ENCODE measurements at regions not wholly inside any gene's neighbourhood (a gene's known extent, or its start where the extent isn't known, plus 50 kb on each side); places are given as distances from the start of the nearest gene placed in this dataset.

- Mint-ChIP-seq H3K4me3 (no peak overlapping the region), H3K9me3 (no peaks in the 10 kb centered on the region), H3K27me3 (no peaks in the 10 kb centered on the region), H3K36me3 (peaks cover 31% of the 10 kb centered on the region), H3K27ac (no peak overlapping the region), H3K4me1 (peaks cover 56 to 61% (median 56%) of the 10 kb centered on the region in 3 donors)
- ATAC-seq (replicated peaks in 1 of 4), result no peak
- no peak overlapping the region for H3K27ac ChIP-seq (ENCODE audit: low read length)
- ChIA-PET CTCF (interaction anchor here in 1 of 2 donors (0.7 kb wide), 1 partner anchor 1632 kb away, joined by 6 read pairs; no protein-coding TSS in a partner anchor), POLR2A (no interaction called here)
- peaks cover 2 to 25% of the 10 kb centered on the region in 2 experiments for H3K4me1 ChIP-seq (ENCODE audit: control insufficient read depth in 1 of 2, extremely low read depth in 1 of 2, insufficient read depth in 2 of 2, low read length in 2 of 2)
- H3K27me3 ChIP-seq (replicated peaks in 1 of 2; ENCODE audit: control insufficient read depth in 2 of 2, extremely low read depth in 1 of 2, insufficient read depth in 2 of 2, low read length in 1 of 2), result no peaks in the 10 kb centered on the region
- H3K36me3 ChIP-seq (ENCODE audit: control insufficient read depth in 2 of 2, extremely low read depth in 1 of 2, insufficient read depth in 1 of 2, low read length in 1 of 2), result peaks cover 2 to 14% of the 10 kb centered on the region in 2 donors
- no peak for DNase-seq
- H3K4me3 ChIP-seq (ENCODE audit: control insufficient read depth in 1 of 2, extremely low read depth in 1 of 2, low read length in 1 of 2), result no peak overlapping the region
- no peaks in the 10 kb centered on the region for H3K9me3 ChIP-seq
- WGBS (ENCODE audit: insufficient coverage), result 92% methylated on average over 2 of the region's 7 CpGs
Measured at GRCh38 chr2:134153294-134153880, 100.5 kb upstream of the MGAT5 start.

- peaks cover 31% of the 10 kb centered on the region for H3K36me3 Mint-ChIP-seq
- 83% methylated on average over 4 of the region's 7 CpGs for WGBS (ENCODE audit: insufficient coverage)
- CTCF ChIA-PET, result interaction anchor here in 1 of 2 donors (1.9 kb wide), 1 partner anchor 91 kb away, joined by 4 read pairs; no protein-coding TSS in a partner anchor
Measured at GRCh38 chr2:134154246-134154645, 99.6 kb upstream of the MGAT5 start.

GRCh38 chr2:134155134-134155533 is 98.7 kb upstream of the MGAT5 start:
- no peaks in the 10 kb centered on the region for H3K27me3 ChIP-seq (replicated peaks in 1 of 2; ENCODE audit: control insufficient read depth in 2 of 2, extremely low read depth in 1 of 2, insufficient read depth in 2 of 2, low read length in 1 of 2)
- peak overlapping the region in 1 of 2 donors; percentile 10 for H3K27ac Mint-ChIP-seq
- no peak overlapping the region for H3K27ac ChIP-seq (ENCODE audit: low read length)
- H3K4me1 Mint-ChIP-seq, result peaks cover 55 to 63% (median 60%) of the 10 kb centered on the region in 3 donors
- H3K4me1 ChIP-seq (ENCODE audit: control insufficient read depth in 1 of 2, extremely low read depth in 1 of 2, insufficient read depth in 2 of 2, low read length in 2 of 2), result peaks cover 6 to 30% of the 10 kb centered on the region in 2 experiments
- 95% methylated on average over 3 of the region's 4 CpGs for WGBS (ENCODE audit: insufficient coverage)
- ChIA-PET CTCF (interaction anchor here in 1 of 2 donors (1.9 kb wide), 1 partner anchor 90 kb away, joined by 4 read pairs; no protein-coding TSS in a partner anchor), POLR2A (no interaction called here)
- ATAC-seq (replicated peaks in 1 of 4) (no peak), DNase-seq (no peak)
- H3K4me3 Mint-ChIP-seq, result no peak overlapping the region
- peaks cover 31% of the 10 kb centered on the region for H3K36me3 Mint-ChIP-seq
- no peak overlapping the region for H3K4me3 ChIP-seq (ENCODE audit: control insufficient read depth in 1 of 2, extremely low read depth in 1 of 2, low read length in 1 of 2)
- no peaks in the 10 kb centered on the region for H3K9me3 ChIP-seq
- peaks cover 2 to 14% of the 10 kb centered on the region in 2 donors for H3K36me3 ChIP-seq (ENCODE audit: control insufficient read depth in 2 of 2, extremely low read depth in 1 of 2, insufficient read depth in 1 of 2, low read length in 1 of 2)
- no peaks in the 10 kb centered on the region for H3K27me3 Mint-ChIP-seq
- H3K9me3 Mint-ChIP-seq, result no peaks in the 10 kb centered on the region

More at GRCh38 chr2:134154246-134154645, 99.6 kb upstream of the MGAT5 start:
- Mint-ChIP-seq H3K4me3 (no peak overlapping the region), H3K27me3 (no peaks in the 10 kb centered on the region), H3K27ac (no peak overlapping the region), H3K9me3 (no peaks in the 10 kb centered on the region), H3K4me1 (peaks cover 56 to 63% (median 61%) of the 10 kb centered on the region in 3 donors)
- Histone ChIP-seq H3K4me1 (ENCODE audit: control insufficient read depth in 1 of 2, extremely low read depth in 1 of 2, insufficient read depth in 2 of 2, low read length in 2 of 2) (peaks cover 2 to 28% of the 10 kb centered on the region in 2 experiments), H3K27ac (ENCODE audit: low read length) (no peak overlapping the region), H3K9me3 (no peaks in the 10 kb centered on the region), H3K27me3 (replicated peaks in 1 of 2; ENCODE audit: control insufficient read depth in 2 of 2, extremely low read depth in 1 of 2, insufficient read depth in 2 of 2, low read length in 1 of 2) (no peaks in the 10 kb centered on the region), H3K4me3 (ENCODE audit: control insufficient read depth in 1 of 2, extremely low read depth in 1 of 2, low read length in 1 of 2) (no peak overlapping the region), H3K36me3 (ENCODE audit: control insufficient read depth in 2 of 2, extremely low read depth in 1 of 2, insufficient read depth in 1 of 2, low read length in 1 of 2) (peaks cover 2 to 14% of the 10 kb centered on the region in 2 donors)
- no peak for ATAC-seq (replicated peaks in 1 of 4)
- POLR2A ChIA-PET, result interaction anchor here in 1 of 2 donors (0.6 kb wide), 1 partner anchor 167 kb away, joined by 3 read pairs; no protein-coding TSS in a partner anchor
- DNase-seq, result peak in 1 of 35 experiments; percentile 17

- peaks cover 15% of the 10 kb centered on the region for H3K36me3 Mint-ChIP-seq
- H3K4me1 Mint-ChIP-seq, result peaks cover 81 to 85% (median 82%) of the 10 kb centered on the region in 3 donors
- ATAC-seq (replicated peaks in 1 of 4) (no peak), DNase-seq (no peak)
- Histone ChIP-seq H3K27ac (ENCODE audit: low read length) (no peak overlapping the region), H3K9me3 (no peaks in the 10 kb centered on the region), H3K4me1 (ENCODE audit: control insufficient read depth in 1 of 2, extremely low read depth in 1 of 2, insufficient read depth in 2 of 2, low read length in 2 of 2) (peaks cover 22 to 39% of the 10 kb centered on the region in 2 experiments), H3K27me3 (replicated peaks in 1 of 2; ENCODE audit: control insufficient read depth in 2 of 2, extremely low read depth in 1 of 2, insufficient read depth in 2 of 2, low read length in 1 of 2) (no peaks in the 10 kb centered on the region), H3K4me3 (ENCODE audit: control insufficient read depth in 1 of 2, extremely low read depth in 1 of 2, low read length in 1 of 2) (no peak overlapping the region), H3K36me3 (ENCODE audit: control insufficient read depth in 2 of 2, extremely low read depth in 1 of 2, insufficient read depth in 1 of 2, low read length in 1 of 2) (peaks cover 2 to 5% of the 10 kb centered on the region in 2 donors)
- no peaks in the 10 kb centered on the region for H3K9me3 Mint-ChIP-seq
- no peaks in the 10 kb centered on the region for H3K27me3 Mint-ChIP-seq
- WGBS (ENCODE audit: insufficient coverage), result 92% methylated on average over 10 of the region's 13 CpGs
- ChIA-PET POLR2A (no interaction called here), CTCF (interaction anchor here (0.8 to 0.9 kb wide), 2 partner anchors 40 kb away, joined by 3 read pairs; no protein-coding TSS in a partner anchor)
- H3K27ac Mint-ChIP-seq, result no peak overlapping the region
- H3K4me3 Mint-ChIP-seq, result no peak overlapping the region
Measured at GRCh38 chr2:134158295-134158694, 95.6 kb upstream of the MGAT5 start.

GRCh38 chr2:134161170-134161547 is 92.7 kb upstream of the MGAT5 start:
- H3K27me3 Mint-ChIP-seq, result no peaks in the 10 kb centered on the region
- ATAC-seq (replicated peaks in 1 of 4) (peak in 1 of 4 experiments; percentile 18), DNase-seq (no peak)
- no peak overlapping the region for H3K27ac ChIP-seq (ENCODE audit: low read length)
- H3K9me3 Mint-ChIP-seq, result no peaks in the 10 kb centered on the region
- ChIA-PET CTCF (interaction anchor here in 1 of 2 donors (1.2 kb wide), 1 partner anchor 20 kb away, joined by 3 read pairs; no protein-coding TSS in a partner anchor), POLR2A (no interaction called here)
- 48% methylated on average over 3 of the region's 4 CpGs for WGBS (ENCODE audit: insufficient coverage)
- H3K36me3 Mint-ChIP-seq, result peaks cover 13% of the 10 kb centered on the region
- H3K27ac Mint-ChIP-seq, result peak overlapping the region in 1 of 2 donors; percentile 53
- peak overlapping the region in 1 of 3 donors; percentile 43 for H3K4me3 Mint-ChIP-seq
- H3K4me1 Mint-ChIP-seq, result peaks cover 86 to 93% (median 91%) of the 10 kb centered on the region in 3 donors
- H3K36me3 ChIP-seq (ENCODE audit: control insufficient read depth in 2 of 2, extremely low read depth in 1 of 2, insufficient read depth in 1 of 2, low read length in 1 of 2), result peaks cover 2 to 3% of the 10 kb centered on the region in 2 donors
- no peaks in the 10 kb centered on the region for H3K9me3 ChIP-seq
- H3K4me1 ChIP-seq (ENCODE audit: control insufficient read depth in 1 of 2, extremely low read depth in 1 of 2, insufficient read depth in 2 of 2, low read length in 2 of 2), result peaks cover 38 to 46% of the 10 kb centered on the region in 2 experiments
- no peak overlapping the region for H3K4me3 ChIP-seq (ENCODE audit: control insufficient read depth in 1 of 2, extremely low read depth in 1 of 2, low read length in 1 of 2)
- no peaks in the 10 kb centered on the region for H3K27me3 ChIP-seq (replicated peaks in 1 of 2; ENCODE audit: control insufficient read depth in 2 of 2, extremely low read depth in 1 of 2, insufficient read depth in 2 of 2, low read length in 1 of 2)

GRCh38 chr2:134163336-134163735 is 90.5 kb upstream of the MGAT5 start:
- Mint-ChIP-seq H3K36me3 (peaks cover 10% of the 10 kb centered on the region), H3K4me3 (no peak overlapping the region), H3K27me3 (no peaks in the 10 kb centered on the region), H3K9me3 (no peaks in the 10 kb centered on the region), H3K27ac (peak overlapping the region in 1 of 2 donors; percentile 1), H3K4me1 (peaks cover 87 to 94% (median 94%) of the 10 kb centered on the region in 3 donors)
- Histone ChIP-seq H3K27me3 (replicated peaks in 1 of 2; ENCODE audit: control insufficient read depth in 2 of 2, extremely low read depth in 1 of 2, insufficient read depth in 2 of 2, low read length in 1 of 2) (no peaks in the 10 kb centered on the region), H3K4me1 (ENCODE audit: control insufficient read depth in 1 of 2, extremely low read depth in 1 of 2, insufficient read depth in 2 of 2, low read length in 2 of 2) (peaks cover 39% of the 10 kb centered on the region in 2 experiments), H3K36me3 (ENCODE audit: control insufficient read depth in 2 of 2, extremely low read depth in 1 of 2, insufficient read depth in 1 of 2, low read length in 1 of 2) (peaks cover 1 to 3% of the 10 kb centered on the region in 2 donors), H3K4me3 (ENCODE audit: control insufficient read depth in 1 of 2, extremely low read depth in 1 of 2, low read length in 1 of 2) (no peak overlapping the region), H3K27ac (ENCODE audit: low read length) (no peak overlapping the region), H3K9me3 (no peaks in the 10 kb centered on the region)
- 75% methylated on average over 4 of the region's 4 CpGs for WGBS (ENCODE audit: insufficient coverage)
- POLR2A ChIA-PET, result no interaction called here
- CTCF ChIA-PET, result interaction anchor here in 1 of 2 donors (1.5 kb wide), 1 partner anchor 82 kb away, joined by 3 read pairs; no protein-coding TSS in a partner anchor
- ATAC-seq (replicated peaks in 1 of 4), result no peak
- no peak for DNase-seq

Data from T-cell (primary cell).